Small intestine (tissue), 7 donors: ENCODE measurements at regions not wholly inside any gene's neighbourhood (a gene's known extent, or its start where the extent isn't known, plus 50 kb on each side); places are given as distances from the start of the nearest gene placed in this dataset.
"Not testable (repeated sequence)": the region's sequence is repeated elsewhere in the genome, so short reads cannot be mapped to it uniquely, and the experiment has no call there.

Source experiments
- DNase-seq, 2 donors: peaks; one replicate each; pipeline versions ENCODE4 v3.0.0 to v3.0.0-alpha.2; 2013
- FAIRE-seq: peaks from 2 replicates; lab custom pipeline; 2012; peaks lifted over from hg19 to GRCh38; lab: Jason Lieb, UNC
- H3K27ac ChIP-seq, 3 donors: one replicate each; pipeline ENCODE4 v1.5.1; 2013; ENCODE audit warnings: low read length in 2 of 3, mild to moderate bottlenecking in 2 of 3, control low read depth in 1 of 3, inconsistent platforms in 1 of 3, low read depth in 1 of 3, moderate library complexity in 1 of 3
- H3K27me3 ChIP-seq, 3 donors: one replicate each; pipeline ENCODE4 v1.6.1; 2013; ENCODE audit warnings: low read length in 3 of 3, inconsistent platforms in 1 of 3; ENCODE audit not compliant: control insufficient read depth in 3 of 3, insufficient read depth in 3 of 3
- H3K36me3 ChIP-seq, 3 donors: one replicate each; pipeline ENCODE4 v1.6.1; 2013; ENCODE audit warnings: low read length in 3 of 3, inconsistent platforms in 1 of 3, low read depth in 1 of 3, mild to moderate bottlenecking in 1 of 3, moderate library complexity in 1 of 3; ENCODE audit not compliant: control insufficient read depth in 3 of 3, insufficient read depth in 2 of 3
- H3K4me1 ChIP-seq, 3 donors: one replicate each; pipeline ENCODE4 v1.6.1; 2013; ENCODE audit warnings: low read length in 2 of 3, inconsistent platforms in 1 of 3, low read depth in 1 of 3, mild to moderate bottlenecking in 1 of 3, moderate library complexity in 1 of 3; ENCODE audit not compliant: control insufficient read depth in 3 of 3, insufficient read depth in 2 of 3
- H3K4me3 ChIP-seq, 3 donors: one replicate each; pipeline ENCODE4 v1.5.1; 2013; ENCODE audit warnings: low read length in 3 of 3, control low read depth in 1 of 3, inconsistent platforms in 1 of 3, low read depth in 1 of 3, mild to moderate bottlenecking in 1 of 3, moderate library complexity in 1 of 3
- H3K9me3 ChIP-seq, 2 donors: one replicate each; pipeline ENCODE4 v1.6.1; 2013; ENCODE audit warnings: low read depth in 1 of 2, low read length in 1 of 2; ENCODE audit not compliant: control insufficient read depth in 2 of 2, insufficient read depth in 1 of 2
- WGBS, 3 donors: extraction: QIAGEN DNeasy Blood & Tissue Kit; methylation state at CpG; one replicate each; pipeline ENCODE4 v1.1.7; 2013; 5-methylcytosine and 5-hydroxymethylcytosine counted together
- donor health status: healthy with polysubstance abuse.
- donor health status: control.
- donor health status: control.
- donor health status: Bipolar disorder and iron deficiency.
- donor health status: healthy.

GRCh38 chr14:38367922-38368321 lies 112.0 kb upstream of the CLEC14A start:
- Histone ChIP-seq H3K9me3 (no peaks in the 10 kb centered on the region), H3K27me3 (no peaks in the 10 kb centered on the region), H3K4me1 (no peaks in the 10 kb centered on the region), H3K27ac (no peak overlapping the region), H3K36me3 (no peaks in the 10 kb centered on the region), H3K4me3 (no peak overlapping the region)
- FAIRE-seq: no peak
- 58 to 61% (median 58%) methylated on average over 4 of the region's 4 CpGs for WGBS, 3 donors
- no peak for DNase-seq

GRCh38 chr14:38366374-38366773 lies 110.5 kb upstream of the CLEC14A start:
- Histone ChIP-seq H3K4me1 (no peaks in the 10 kb centered on the region), H3K27me3 (no peaks in the 10 kb centered on the region), H3K4me3 (no peak overlapping the region), H3K27ac (no peak overlapping the region), H3K36me3 (no peaks in the 10 kb centered on the region), H3K9me3 (no peaks in the 10 kb centered on the region)
- no peak for FAIRE-seq
- 81 to 89% (median 83%) methylated on average over 3 of the region's 3 CpGs for WGBS, 3 donors
- DNase-seq: no peak

GRCh38 chr14:38363217-38363616 lies 107.3 kb upstream of the CLEC14A start:
- no peaks in the 10 kb centered on the region for H3K36me3 ChIP-seq
- DNase-seq: no peak
- no peak overlapping the region for H3K4me3 ChIP-seq
- H3K27ac ChIP-seq: no peak overlapping the region
- H3K4me1 ChIP-seq: no peaks in the 10 kb centered on the region
- no peak for FAIRE-seq
- no peaks in the 10 kb centered on the region for H3K9me3 ChIP-seq
- 82 to 88% (median 86%) methylated on average over 6 of the region's 6 CpGs for WGBS, 3 donors
- no peaks in the 10 kb centered on the region for H3K27me3 ChIP-seq

- DNase-seq (peak in 1 of 2 donors; percentile 1), FAIRE-seq (no peak)
- Histone ChIP-seq H3K27ac (no peak overlapping the region), H3K36me3 (no peaks in the 10 kb centered on the region), H3K4me1 (no peaks in the 10 kb centered on the region), H3K9me3 (peaks cover 0 to 3% of the 10 kb centered on the region in 2 donors), H3K27me3 (no peaks in the 10 kb centered on the region), H3K4me3 (no peak overlapping the region)
- 42 to 74% (median 58%) methylated on average over 1 of the region's 1 CpG for WGBS, 3 donors
Observed at GRCh38 chr14:38357557-38357956, 101.7 kb upstream of the CLEC14A start.

- FAIRE-seq, H3K27ac ChIP-seq, H3K27me3 ChIP-seq, H3K4me3 ChIP-seq, H3K9me3 ChIP-seq, H3K4me1 ChIP-seq, DNase-seq, H3K36me3 ChIP-seq: not testable (repeated sequence)
- 76 to 89% (median 82%) methylated on average over 2 of the region's 2 CpGs for WGBS, 3 donors
Observed at GRCh38 chr14:38355473-38355872, 99.6 kb upstream of the CLEC14A start.

- Histone ChIP-seq H3K4me3 (no peak overlapping the region), H3K27me3 (no peaks in the 10 kb centered on the region), H3K36me3 (no peaks in the 10 kb centered on the region), H3K27ac (no peak overlapping the region), H3K4me1 (no peaks in the 10 kb centered on the region), H3K9me3 (no peaks in the 10 kb centered on the region)
- WGBS, 3 donors: 44 to 49% (median 46%) methylated on average over 1 of the region's 1 CpG
- DNase-seq: no peak
- FAIRE-seq: no peak
Observed at GRCh38 chr14:38350102-38350501, 94.2 kb upstream of the CLEC14A start.

- DNase-seq: no peak
- H3K4me3 ChIP-seq: no peak overlapping the region
- no peaks in the 10 kb centered on the region for H3K27me3 ChIP-seq
- no peak overlapping the region for H3K27ac ChIP-seq
- FAIRE-seq: no peak
- H3K9me3 ChIP-seq: no peaks in the 10 kb centered on the region
- H3K36me3 ChIP-seq: no peaks in the 10 kb centered on the region
- H3K4me1 ChIP-seq: no peaks in the 10 kb centered on the region
Observed at GRCh38 chr14:38342803-38343202, 86.9 kb upstream of the CLEC14A start.

- no peaks in the 10 kb centered on the region for H3K4me1 ChIP-seq
- H3K27ac ChIP-seq: no peak overlapping the region
- H3K36me3 ChIP-seq: no peaks in the 10 kb centered on the region
- FAIRE-seq (no peak), DNase-seq (no peak)
- WGBS, 3 donors: 95 to 100% (median 100%) methylated on average over 1 of the region's 1 CpG
- no peak overlapping the region for H3K4me3 ChIP-seq
- no peaks in the 10 kb centered on the region for H3K9me3 ChIP-seq
- no peaks in the 10 kb centered on the region for H3K27me3 ChIP-seq
Observed at GRCh38 chr14:38339696-38340095, 83.8 kb upstream of the CLEC14A start.

GRCh38 chr14:38336298-38336697 lies 80.4 kb upstream of the CLEC14A start:
- Histone ChIP-seq H3K4me3 (no peak overlapping the region), H3K36me3 (no peaks in the 10 kb centered on the region), H3K9me3 (no peaks in the 10 kb centered on the region), H3K27ac (no peak overlapping the region), H3K27me3 (no peaks in the 10 kb centered on the region), H3K4me1 (no peaks in the 10 kb centered on the region)
- DNase-seq (no peak), FAIRE-seq (no peak)
